Ovary (tissue), 3 donors: ENCODE measurements at regions not wholly inside any gene's neighbourhood (a gene's known extent, or its start where the extent isn't known, plus 50 kb on each side); places are given as distances from the start of the nearest gene placed in this dataset.

Experiments
- CTCF ChIP-seq, 3 donors: fragments of 450-650 bp in 2 of 3; fragments of 200-600 bp in 1 of 3; IDR thresholded peaks; one replicate each; pipeline versions ENCODE4 v1.5.1 to v1.8.0; 2016 to 2022; ENCODE audit warnings: antibody characterized with exemption in 3 of 3, mild to moderate bottlenecking in 1 of 3
- EP300 ChIP-seq: sonication (generic); formaldehyde crosslinking; IDR thresholded peaks from one replicate; pipeline ENCODE4 v1.6.1; 2017; ENCODE audit warnings: antibody characterized with exemption
- POLR2A ChIP-seq: fragments of 450-650 bp; IDR thresholded peaks from one replicate; pipeline ENCODE4 v1.6.1; 2017; ENCODE audit warnings: antibody characterized with exemption, mild to moderate bottlenecking, moderate library complexity
- donor health status: DM: no; HTN: no; CAD: no.

- TF ChIP-seq CTCF (IDR thresholded peaks at IDR 0.05) (no peak), POLR2A (no peak), EP300 (no peak)
Measured at GRCh38 chrX:69258893-69259292, 93.6 kb upstream of the PJA1 start.
